Mesendoderm (in vitro differentiated cells): ENCODE measurements at regions not wholly inside any gene's neighbourhood (a gene's known extent, or its start where the extent isn't known, plus 50 kb on each side); places are given as distances from the start of the nearest gene placed in this dataset.

Experiments
- DNase-seq: peaks from one replicate; pipeline ENCODE4 v3.0.0; 2013
- H2AK5ac ChIP-seq: 2 replicates; pipeline ENCODE4 v1.6.1; 2013; ENCODE audit warnings: low read length, inconsistent platforms
- H2BK120ac ChIP-seq: 2 replicates; pipeline ENCODE4 v1.6.1; 2013; ENCODE audit warnings: low read depth, mild to moderate bottlenecking, low read length, moderate library complexity, mixed read lengths
- H2BK15ac ChIP-seq: replicated peaks from 2 replicates; pipeline ENCODE4 v1.6.1; 2013; ENCODE audit warnings: low read depth, mild to moderate bottlenecking, moderate library complexity
- H2BK5ac ChIP-seq: 2 replicates; pipeline ENCODE4 v1.6.1; 2013; ENCODE audit warnings: low read length, inconsistent platforms
- H3K18ac ChIP-seq: 2 replicates; pipeline ENCODE4 v1.6.1; 2013; ENCODE audit warnings: mild to moderate bottlenecking, low read length, mixed read lengths
- H3K23ac ChIP-seq: one replicate; pipeline ENCODE4 v1.6.1; 2013; ENCODE audit warnings: low read length
- H3K27ac ChIP-seq: 2 replicates; pipeline ENCODE4 v1.5.1; 2013; ENCODE audit warnings: low read depth, mild to moderate bottlenecking, inconsistent platforms, low read length, moderate library complexity
- H3K27me3 ChIP-seq: 2 replicates; pipeline ENCODE4 v1.6.1; 2013; ENCODE audit warnings: low read length, control low read depth, mild to moderate bottlenecking, inconsistent platforms; ENCODE audit not compliant: insufficient read depth, poor library complexity
- H3K36me3 ChIP-seq: 2 replicates; pipeline ENCODE4 v1.6.1; 2013; ENCODE audit warnings: low read length, inconsistent platforms; ENCODE audit not compliant: control insufficient read depth, insufficient read depth
- H3K4ac ChIP-seq: one replicate; pipeline ENCODE4 v1.6.1; 2013; ENCODE audit warnings: low read depth, mild to moderate bottlenecking, low read length, moderate library complexity
- H3K4me1 ChIP-seq: 2 replicates; pipeline ENCODE4 v1.6.1; 2013; ENCODE audit warnings: low read depth, low read length, inconsistent platforms; ENCODE audit not compliant: control insufficient read depth
- H3K4me2 ChIP-seq: 2 replicates; pipeline ENCODE4 v1.6.1; 2013; ENCODE audit warnings: low read length
- H3K4me3 ChIP-seq: 2 replicates; pipeline ENCODE4 v1.5.1; 2013; ENCODE audit warnings: mild to moderate bottlenecking, low read length
- H3K56ac ChIP-seq: one replicate; pipeline ENCODE4 v1.6.1; 2013; ENCODE audit warnings: low read length
- H3K79me1 ChIP-seq: 2 replicates; pipeline ENCODE4 v1.6.1; 2013; ENCODE audit warnings: low read length, inconsistent platforms
- H3K79me2 ChIP-seq: 2 replicates; pipeline ENCODE4 v1.6.1; 2013; ENCODE audit warnings: mild to moderate bottlenecking, low read length; ENCODE audit not compliant: control insufficient read depth, insufficient read depth
- H3K9ac ChIP-seq: 2 replicates; pipeline ENCODE4 v1.6.1; 2013; ENCODE audit warnings: low read length, inconsistent platforms
- H4K5ac ChIP-seq: one replicate; pipeline ENCODE4 v1.6.1; 2013; ENCODE audit warnings: low read length
- H4K8ac ChIP-seq: one replicate; pipeline ENCODE4 v1.6.1; 2013; ENCODE audit warnings: low read depth, mild to moderate bottlenecking, control low read depth, low read length, moderate library complexity
- WGBS: extraction: QIAGEN DNeasy Blood & Tissue Kit; methylation state at CpG from one replicate; pipeline ENCODE4 v1.1.7; 2013; ENCODE audit warnings: low lambda C conversion rate, missing lambda C conversion rate; ENCODE audit not compliant: insufficient coverage; ENCODE audit errors: extremely low coverage; 5-methylcytosine and 5-hydroxymethylcytosine counted together

DNA sequence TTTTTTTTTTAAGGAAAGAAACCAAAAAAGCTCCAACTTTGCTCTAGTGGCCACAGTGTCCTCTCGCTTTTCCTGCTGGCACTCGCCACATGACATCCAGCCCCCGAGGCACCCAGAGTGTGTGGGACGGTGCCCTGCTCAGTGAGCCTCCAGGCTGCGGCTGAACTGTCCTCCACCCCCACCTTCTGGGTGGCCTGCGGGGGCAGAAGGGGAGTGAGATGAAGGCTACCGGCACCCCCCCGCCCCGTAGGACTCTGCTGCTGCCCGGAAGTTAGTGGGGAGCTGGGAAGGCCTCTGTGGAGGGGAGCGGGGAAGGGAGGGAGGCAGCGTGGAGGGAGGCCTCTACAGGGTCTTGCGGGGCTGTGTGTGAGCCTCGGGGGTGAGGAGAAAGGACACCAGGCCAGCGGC is 264.4 kb downstream of the CTTN start:
- no peak overlapping the region for H2BK5ac ChIP-seq
- no peaks in the 10 kb centered on the region for H3K4me1 ChIP-seq
- no peak overlapping the region for H3K27ac ChIP-seq
- H3K36me3 ChIP-seq: no peaks in the 10 kb centered on the region
- no peaks in the 10 kb centered on the region for H3K27me3 ChIP-seq
- no peak overlapping the region for H4K5ac ChIP-seq
- H3K4ac ChIP-seq: no peak overlapping the region
- H3K4me3 ChIP-seq: no peak overlapping the region
- H3K56ac ChIP-seq: no peak overlapping the region
- DNase-seq: peak; percentile 44
- H2BK15ac ChIP-seq: no peak overlapping the region
- H2BK120ac ChIP-seq: no peak overlapping the region
- no peaks in the 10 kb centered on the region for H3K79me1 ChIP-seq
- H3K18ac ChIP-seq: no peak overlapping the region
- H3K4me2 ChIP-seq: peak overlapping the region; percentile 79
- H3K9ac ChIP-seq: peak overlapping the region; percentile 61
- H2AK5ac ChIP-seq: no peak overlapping the region
- WGBS: no CpG with 5 or more reads among the region's 15 CpGs
- no peak overlapping the region for H4K8ac ChIP-seq
- H3K79me2 ChIP-seq: no peaks in the 10 kb centered on the region
- H3K23ac ChIP-seq: no peak overlapping the region

DNA sequence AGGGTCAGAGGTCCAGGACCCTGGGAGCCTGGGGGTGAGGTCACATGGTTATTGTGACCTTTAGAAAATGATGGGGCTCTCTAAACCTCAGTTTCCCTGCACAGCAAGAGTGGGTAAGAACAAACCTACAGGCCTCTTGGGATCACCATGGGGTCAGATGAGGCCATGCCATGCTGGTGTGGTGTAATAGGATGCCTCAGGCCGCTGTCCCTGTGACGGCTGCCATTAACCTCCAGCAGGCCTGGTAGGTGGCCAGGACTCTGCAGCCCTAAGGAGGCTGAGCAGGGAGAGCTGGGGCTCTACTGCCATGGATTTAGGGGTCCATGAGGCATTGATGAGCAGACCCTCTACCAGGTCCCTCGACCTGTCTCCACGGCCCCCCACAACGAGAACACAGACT is 265.5 kb downstream of the CTTN start:
- no peak overlapping the region for H3K56ac ChIP-seq
- WGBS: no CpG with 5 or more reads among the region's 5 CpGs
- no peak overlapping the region for H2AK5ac ChIP-seq
- no peaks in the 10 kb centered on the region for H3K27me3 ChIP-seq
- DNase-seq: no peak
- H2BK120ac ChIP-seq: no peak overlapping the region
- no peak overlapping the region for H4K5ac ChIP-seq
- H3K36me3 ChIP-seq: no peaks in the 10 kb centered on the region
- H2BK5ac ChIP-seq: no peak overlapping the region
- H3K4me2 ChIP-seq: no peak overlapping the region
- no peak overlapping the region for H2BK15ac ChIP-seq
- no peaks in the 10 kb centered on the region for H3K4me1 ChIP-seq
- no peak overlapping the region for H4K8ac ChIP-seq
- H3K79me2 ChIP-seq: no peaks in the 10 kb centered on the region
- H3K4me3 ChIP-seq: no peak overlapping the region
- no peak overlapping the region for H3K4ac ChIP-seq
- no peak overlapping the region for H3K9ac ChIP-seq
- no peak overlapping the region for H3K23ac ChIP-seq
- no peak overlapping the region for H3K18ac ChIP-seq
- no peaks in the 10 kb centered on the region for H3K79me1 ChIP-seq
- H3K27ac ChIP-seq: no peak overlapping the region

DNA sequence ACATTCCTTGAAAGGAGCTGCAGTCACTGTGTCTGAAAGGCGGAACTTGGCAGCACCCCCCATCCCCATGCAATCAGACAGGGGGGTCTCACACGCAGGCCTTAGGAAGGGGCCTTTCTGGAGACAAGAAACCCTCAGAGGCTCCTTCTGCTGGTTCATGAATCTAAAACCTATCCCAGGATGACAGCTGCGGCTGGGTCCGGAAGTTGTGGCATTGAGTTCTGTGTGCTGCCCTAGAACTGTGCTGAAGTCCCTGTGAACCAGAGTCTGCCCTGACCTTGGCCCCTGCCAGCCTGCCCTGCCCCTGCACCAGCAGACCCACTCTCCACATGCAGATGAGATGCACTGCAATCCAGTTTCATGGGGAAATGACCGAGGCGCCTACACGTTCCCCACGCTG is 268.0 kb downstream of the CTTN start:
- Histone ChIP-seq H2BK5ac (no peak overlapping the region), H2BK120ac (no peak overlapping the region), H4K5ac (no peak overlapping the region), H4K8ac (no peak overlapping the region), H3K4me2 (no peak overlapping the region), H2BK15ac (no peak overlapping the region), H2AK5ac (no peak overlapping the region), H3K56ac (no peak overlapping the region), H3K18ac (no peak overlapping the region), H3K27me3 (no peaks in the 10 kb centered on the region), H3K9ac (no peak overlapping the region), H3K23ac (no peak overlapping the region), H3K27ac (no peak overlapping the region), H3K4ac (no peak overlapping the region), H3K4me1 (peaks cover 2% of the 10 kb centered on the region), H3K36me3 (no peaks in the 10 kb centered on the region), H3K79me2 (no peaks in the 10 kb centered on the region), H3K4me3 (no peak overlapping the region), H3K79me1 (no peaks in the 10 kb centered on the region)
- no peak for DNase-seq
- WGBS: no CpG with 5 or more reads among the region's 8 CpGs

DNA sequence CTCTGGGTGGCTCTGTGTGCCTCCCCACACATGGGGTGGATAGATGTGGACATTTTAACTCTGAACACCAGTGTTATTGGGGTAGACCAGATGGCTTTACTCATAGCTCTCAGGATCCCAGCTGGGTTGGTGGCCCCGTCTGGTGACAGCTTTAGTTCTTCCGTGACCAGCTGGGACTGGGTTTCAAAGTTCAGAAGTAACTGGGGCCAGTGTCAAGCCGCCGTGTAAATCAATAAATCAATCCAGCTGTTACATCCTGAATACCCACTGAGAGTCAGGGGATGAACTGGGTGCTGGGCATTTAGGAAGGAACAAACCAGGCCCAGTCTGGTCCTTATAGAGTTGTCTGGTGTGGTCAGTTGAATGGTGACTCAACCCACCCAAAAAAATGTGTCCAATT is 269.4 kb downstream of the CTTN start:
- DNase-seq: no peak
- H3K79me1 ChIP-seq: no peaks in the 10 kb centered on the region
- no peak overlapping the region for H3K23ac ChIP-seq

DNA sequence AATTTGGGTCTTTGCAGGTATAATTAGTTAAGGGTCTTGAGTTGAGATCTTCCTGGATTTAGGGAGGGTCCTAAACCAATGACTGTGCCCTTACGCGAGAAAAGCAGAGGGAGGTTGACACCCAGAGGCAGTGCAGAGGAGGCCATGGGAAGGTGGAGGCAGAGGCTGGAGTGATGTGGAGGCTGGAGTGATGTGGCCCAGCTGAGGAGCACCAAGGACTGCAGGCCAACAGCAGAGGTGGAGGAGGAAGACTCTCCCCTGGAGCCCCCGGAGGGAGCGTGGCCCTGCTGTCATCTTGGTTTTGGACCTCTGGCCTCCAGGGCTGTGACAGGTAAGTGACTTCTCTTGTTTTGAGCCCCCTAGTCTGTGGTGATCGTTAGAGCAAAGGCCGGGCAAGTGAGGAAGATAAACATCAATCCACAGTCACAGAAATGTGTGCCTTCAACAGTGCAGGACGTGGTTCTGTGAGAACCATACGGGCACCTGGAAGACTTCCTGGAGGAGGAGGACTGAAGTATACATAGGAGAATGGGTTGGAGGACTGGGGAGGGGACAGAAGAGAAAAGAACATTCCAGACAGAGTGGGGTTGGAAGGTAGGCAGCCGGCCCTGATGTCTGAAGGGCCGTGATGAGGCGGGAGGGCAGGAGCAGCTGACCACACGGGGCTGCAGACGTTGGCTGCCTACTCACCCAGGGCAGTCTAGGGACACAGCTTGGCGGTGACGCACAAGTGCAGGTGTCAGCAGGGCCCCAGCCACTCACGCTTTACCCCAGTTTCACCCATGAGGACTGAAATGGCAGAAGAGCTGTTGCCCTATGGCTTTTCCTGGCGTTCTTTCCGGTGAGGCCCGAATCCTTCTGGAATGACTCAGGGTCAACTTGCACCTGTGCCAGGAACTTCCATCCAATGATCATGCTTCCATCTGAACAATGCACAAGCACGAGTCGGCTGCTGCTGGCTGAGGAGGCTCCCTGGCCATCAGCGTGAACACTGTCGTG is 270.2 kb downstream of the CTTN start:
- H3K36me3 ChIP-seq: no peaks in the 10 kb centered on the region
- no peak for DNase-seq
- H3K27me3 ChIP-seq: no peaks in the 10 kb centered on the region
- no peak overlapping the region for H3K4ac ChIP-seq
- H3K79me1 ChIP-seq: no peaks in the 10 kb centered on the region
- no peak overlapping the region for H3K23ac ChIP-seq
- H3K18ac ChIP-seq: no peak overlapping the region
- H3K9ac ChIP-seq: no peak overlapping the region
- no peak overlapping the region for H3K4me3 ChIP-seq
- no peak overlapping the region for H2BK15ac ChIP-seq
- H2BK120ac ChIP-seq: no peak overlapping the region
- H3K4me2 ChIP-seq: no peak overlapping the region
- no peak overlapping the region for H3K27ac ChIP-seq
- no CpG with 5 or more reads among the region's 23 CpGs for WGBS
- H3K4me1 ChIP-seq: peaks cover 7% of the 10 kb centered on the region
- no peak overlapping the region for H2AK5ac ChIP-seq
- no peak overlapping the region for H4K5ac ChIP-seq
- H4K8ac ChIP-seq: no peak overlapping the region
- no peak overlapping the region for H3K56ac ChIP-seq
- no peaks in the 10 kb centered on the region for H3K79me2 ChIP-seq
- H2BK5ac ChIP-seq: no peak overlapping the region

More for the DNA sequence above, 269.4 kb downstream of the CTTN start:
- H3K18ac ChIP-seq: no peak overlapping the region
- H3K27ac ChIP-seq: no peak overlapping the region
- H3K27me3 ChIP-seq: no peaks in the 10 kb centered on the region
- H3K56ac ChIP-seq: no peak overlapping the region
- no peaks in the 10 kb centered on the region for H3K79me2 ChIP-seq
- H4K5ac ChIP-seq: no peak overlapping the region
- H2BK120ac ChIP-seq: no peak overlapping the region
- no peak overlapping the region for H2BK5ac ChIP-seq
- no peak overlapping the region for H3K4me2 ChIP-seq
- no CpG with 5 or more reads among the region's 4 CpGs for WGBS
- no peak overlapping the region for H3K9ac ChIP-seq
- H3K36me3 ChIP-seq: no peaks in the 10 kb centered on the region
- H2AK5ac ChIP-seq: no peak overlapping the region
- H3K4me1 ChIP-seq: peaks cover 7% of the 10 kb centered on the region
- no peak overlapping the region for H3K4me3 ChIP-seq
- no peak overlapping the region for H3K4ac ChIP-seq
- no peak overlapping the region for H2BK15ac ChIP-seq
- H4K8ac ChIP-seq: no peak overlapping the region
